ENCODE measurements at regions not wholly inside any gene's neighbourhood (a gene's known extent, or its start where the extent isn't known, plus 50 kb on each side); places are given as distances from the start of the nearest gene placed in this dataset.

DNA sequence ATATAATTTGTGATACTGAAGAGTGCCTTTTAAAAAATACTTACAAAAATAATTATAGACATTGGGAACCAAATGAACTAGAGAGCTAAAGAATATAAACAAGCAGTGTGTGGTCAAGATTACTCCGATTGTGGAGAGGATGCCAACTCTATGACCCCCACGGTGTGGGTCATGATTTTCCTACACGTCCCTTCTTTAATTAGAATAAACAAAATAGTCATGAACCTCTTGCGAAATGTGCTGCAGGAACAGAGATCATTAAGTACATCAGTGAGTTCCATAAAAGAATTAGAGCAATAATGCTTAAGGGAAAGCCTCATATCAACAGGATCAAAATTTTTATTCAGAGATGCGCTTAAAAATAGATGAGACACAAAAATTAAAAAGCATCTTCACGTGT is 476.6 kb upstream of the ROBO1 start (continued):
- TF ChIP-seq ZNF589 (CRISPR knock-in tag; IDR thresholded peaks at IDR 0.05; ENCODE audit: low read depth) (no peak), ZNF384 (IDR thresholded peaks at IDR 0.05; ENCODE audit: low read depth, low read length) (no peak), NR3C1 (CRISPR knock-in tag; IDR thresholded peaks at IDR 0.05) (no peak)

DNA sequence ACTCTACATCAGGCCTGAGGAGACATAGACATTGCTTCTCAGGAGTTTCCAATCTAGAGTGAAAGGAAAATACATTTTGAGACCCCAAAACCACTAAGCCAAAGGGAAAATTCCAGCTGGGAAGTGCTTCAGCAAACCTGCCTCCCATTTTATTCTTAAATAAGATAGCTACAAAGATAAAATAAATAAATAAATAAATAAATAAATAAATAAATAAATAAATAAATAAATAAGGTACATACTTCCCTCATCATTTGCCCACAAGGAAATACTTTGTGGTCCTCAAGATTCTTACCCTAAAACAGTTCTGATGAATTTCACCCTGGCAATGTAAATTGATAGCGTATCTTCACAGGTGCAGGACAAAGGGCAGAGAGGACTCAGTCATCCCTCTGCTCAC is 474.0 kb upstream of the ROBO1 start:
- in situ Hi-C loops (cut with MboI) (no loop called here), intact Hi-C loops (cut with micrococcal nuclease) (no loop called here)
- Histone ChIP-seq H3K27ac (ENCODE audit: extremely low read depth, low read depth, low read length) (no peak overlapping the region), H3K79me2 (ENCODE audit: control insufficient read depth, insufficient read depth, low read length) (no peaks in the 10 kb centered on the region), H3K9me1 (ENCODE audit: control insufficient read depth, insufficient read depth, low read length) (no peaks in the 10 kb centered on the region), H3K4me3 (no peak overlapping the region), H3K4me1 (replicated peaks in 1 of 2; ENCODE audit: control insufficient read depth in 2 of 2, insufficient read depth in 2 of 2, low read length in 2 of 2) (no peaks in the 10 kb centered on the region), H2AFZ (ENCODE audit: low read depth, low read length) (no peak overlapping the region), H3K27me3 (ENCODE audit: control insufficient read depth in 2 of 2, insufficient read depth in 2 of 2, low read length in 2 of 2) (no peaks in the 10 kb centered on the region), H3K4me2 (ENCODE audit: insufficient read depth, low read length) (no peak overlapping the region), H3K9ac (ENCODE audit: insufficient read depth in 1 of 2, low read depth in 2 of 2, low read length in 2 of 2) (no peak overlapping the region), H4K20me1 (replicated peaks; ENCODE audit: control insufficient read depth, insufficient read depth, low read length) (no peaks in the 10 kb centered on the region), H3K9me3 (replicated peaks; ENCODE audit: control insufficient read depth, insufficient read depth, low read depth, low read length) (no peaks in the 10 kb centered on the region), H3K36me3 (ENCODE audit: control insufficient read depth, insufficient read depth, low read length) (no peaks in the 10 kb centered on the region)
- no peak for DNase-seq (ENCODE audit: extremely low read depth in 1 of 4, low spot score in 3 of 4)
- POLR2A ChIA-PET = no interaction called here
- no peak for ATAC-seq
- BruUV-seq (replicated peaks) = no TSS peak
- WGBS (ENCODE audit: insufficient coverage, low coverage, missing lambda C conversion rate) = 0% methylated on average over 1 of the region's 1 CpG
- CTCF ChIA-PET (ENCODE audit: low intra/inter-chr PET ratio) = no interaction called here
- FAIRE-seq = no peak
- no peak for TF ChIP-seq CEBPB (tag; IDR thresholded peaks at IDR 0.05)
- no peak for TF ChIP-seq TAF9B (IDR thresholded peaks at IDR 0.05; ENCODE audit: partially characterized antibody)
- TF ChIP-seq FOXK2 (conservative IDR thresholded peaks at IDR 0.05 in 1 of 2, IDR thresholded peaks at IDR 0.05 in 1 of 2; ENCODE audit: low read depth in 2 of 2) = no peak
- no peak for TF ChIP-seq GATAD2B (IDR thresholded peaks at IDR 0.05; ENCODE audit: borderline replicate concordance)
- TF ChIP-seq LARP7 (IDR thresholded peaks at IDR 0.05) = no peak
- TF ChIP-seq ZSCAN32 (CRISPR knock-in tag; IDR thresholded peaks at IDR 0.05) = no peak
- no peak for TF ChIP-seq IFI16 (CRISPR knock-in tag; IDR thresholded peaks at IDR 0.05)
- TF ChIP-seq ZFP30 (CRISPR knock-in tag; IDR thresholded peaks at IDR 0.05; ENCODE audit: borderline replicate concordance) = no peak
- no peak for TF ChIP-seq MAFK (IDR thresholded peaks at IDR 0.05; ENCODE audit: low read length)
- no peak for TF ChIP-seq PHF8 (IDR thresholded peaks at IDR 0.05; ENCODE audit: borderline replicate concordance, low read length)
- TF ChIP-seq ZBTB33 (CRISPR knock-in tag; IDR thresholded peaks at IDR 0.05) = no peak
- no peak for TF ChIP-seq ZNF280B (CRISPR knock-in tag; IDR thresholded peaks at IDR 0.05)
- TF ChIP-seq EP300 (IDR thresholded peaks at IDR 0.05; ENCODE audit: low read length) = no peak
- TF ChIP-seq GTF2B (IDR thresholded peaks at IDR 0.05; ENCODE audit: extremely low read depth, insufficient read length) = no peak
- TF ChIP-seq, protein P1, sequence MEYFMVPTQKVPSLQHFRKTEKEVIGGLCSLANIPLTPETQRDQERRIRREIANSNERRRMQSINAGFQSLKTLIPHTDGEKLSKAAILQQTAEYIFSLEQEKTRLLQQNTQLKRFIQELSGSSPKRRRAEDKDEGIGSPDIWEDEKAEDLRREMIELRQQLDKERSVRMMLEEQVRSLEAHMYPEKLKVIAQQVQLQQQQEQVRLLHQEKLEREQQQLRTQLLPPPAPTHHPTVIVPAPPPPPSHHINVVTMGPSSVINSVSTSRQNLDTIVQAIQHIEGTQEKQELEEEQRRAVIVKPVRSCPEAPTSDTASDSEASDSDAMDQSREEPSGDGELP (CRISPR knock-in tag; IDR thresholded peaks at IDR 0.05; ENCODE audit: borderline replicate concordance) = no peak
- no peak for TF ChIP-seq ZNF561 (CRISPR knock-in tag; conservative IDR thresholded peaks at IDR 0.05)
- TF ChIP-seq ZNF551 (CRISPR knock-in tag; IDR thresholded peaks at IDR 0.05) = no peak

All from K562 (cell line).